ENCODE measurements at regions not wholly inside any gene's neighbourhood (a gene's known extent, or its start where the extent isn't known, plus 50 kb on each side); places are given as distances from the start of the nearest gene placed in this dataset.

DNA sequence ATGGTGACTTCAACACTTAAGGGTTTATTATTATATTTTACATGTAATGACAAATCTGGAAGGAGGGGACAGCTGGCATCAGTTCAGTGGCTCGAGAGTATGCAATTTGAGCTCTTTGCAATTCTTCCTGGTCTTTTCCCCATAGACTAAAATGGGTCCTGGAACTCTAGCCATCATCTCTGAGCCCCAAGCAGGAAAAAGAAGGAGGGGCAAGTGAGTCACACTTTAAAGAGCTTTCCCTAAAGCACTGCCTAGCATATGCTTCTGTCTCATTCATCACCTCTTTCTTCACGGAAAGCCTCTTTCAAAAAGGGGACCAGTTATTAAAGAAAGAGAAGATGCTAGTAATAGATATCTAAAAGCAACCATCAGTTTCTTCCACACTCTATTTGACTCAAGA, 466.3 kb downstream of the ZIC1 start:
- DNase-seq, result no peak

DNA sequence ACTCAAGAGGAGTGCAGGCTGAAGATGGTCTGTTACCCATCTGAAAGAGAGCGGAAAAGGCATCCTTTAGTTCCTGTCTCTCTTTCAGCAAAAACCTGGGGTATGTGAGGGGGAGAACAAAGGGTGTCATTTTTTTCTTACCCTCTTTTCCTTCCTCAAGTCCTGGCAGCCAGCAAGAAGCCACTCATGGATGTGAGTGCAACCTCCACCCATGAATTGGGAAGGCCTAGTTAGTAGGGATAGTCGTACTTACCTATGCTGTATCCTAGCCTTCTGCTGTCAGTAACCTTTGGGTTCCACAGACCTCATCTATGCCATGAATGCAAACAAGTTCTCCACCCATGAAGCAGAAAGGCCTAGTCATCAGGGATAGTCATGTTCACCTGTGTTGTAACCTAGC, 472.8 kb downstream of the ZIC1 start:
- DNase-seq, result no peak

DNA sequence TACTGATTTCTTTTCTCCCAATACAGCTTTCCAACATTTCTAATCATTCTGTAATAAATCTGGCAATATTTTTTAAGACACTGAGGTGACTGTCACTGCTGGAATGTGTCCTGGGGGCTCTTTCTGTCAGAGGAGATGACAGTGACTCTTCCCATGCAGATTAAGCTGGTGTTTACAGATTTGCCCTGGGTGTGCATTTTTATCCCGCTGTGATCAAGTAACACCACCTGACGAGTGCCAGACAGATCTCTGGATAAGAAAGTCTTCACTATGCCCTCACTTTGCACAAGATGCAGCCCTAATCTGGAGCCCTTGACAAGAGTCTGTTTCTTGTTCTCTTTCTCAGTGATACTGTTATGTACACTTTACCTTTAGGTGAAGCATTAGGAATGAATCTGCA, 477.7 kb downstream of the ZIC1 start:
- no peak for DNase-seq

DNA sequence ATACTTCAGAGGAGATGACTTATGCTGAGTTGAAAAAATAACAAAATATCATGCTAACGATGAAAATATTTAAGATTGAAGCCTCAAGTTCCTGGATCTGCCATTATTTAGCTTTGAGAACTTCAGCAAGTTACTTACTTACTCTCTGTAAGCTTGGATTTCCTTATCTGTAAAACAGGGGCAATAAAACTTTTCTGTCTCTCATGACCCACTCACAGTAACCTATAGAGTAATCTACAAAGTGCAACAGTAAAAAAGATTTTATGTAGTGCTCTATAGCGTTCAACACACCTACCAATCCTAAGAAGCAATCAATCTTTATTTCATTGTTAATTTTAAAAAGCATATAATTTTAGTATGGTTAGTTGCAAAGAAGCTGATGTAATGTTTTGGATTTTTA, 478.6 kb downstream of the ZIC1 start:
- no peak for DNase-seq

DNA sequence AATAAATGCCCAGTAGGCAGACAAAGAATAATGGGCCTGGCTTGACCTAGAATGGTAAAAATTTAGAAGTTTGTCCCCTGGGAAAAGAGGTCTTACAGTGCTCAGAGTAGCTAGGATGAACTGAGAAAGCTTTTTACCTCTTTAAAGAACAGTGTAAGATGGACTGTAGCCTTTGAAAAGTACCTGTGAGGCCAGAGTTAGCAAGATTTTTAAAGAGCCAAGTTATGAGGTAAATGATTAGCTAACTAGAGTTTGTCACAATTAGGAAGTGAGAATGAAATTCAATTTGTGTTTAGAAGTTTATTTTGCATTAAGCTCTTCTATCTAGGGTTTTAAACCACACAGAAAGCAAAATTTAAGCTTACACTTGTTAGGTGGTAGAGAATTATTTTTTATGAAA, 480.9 kb downstream of the ZIC1 start:
- no peak for DNase-seq

DNA sequence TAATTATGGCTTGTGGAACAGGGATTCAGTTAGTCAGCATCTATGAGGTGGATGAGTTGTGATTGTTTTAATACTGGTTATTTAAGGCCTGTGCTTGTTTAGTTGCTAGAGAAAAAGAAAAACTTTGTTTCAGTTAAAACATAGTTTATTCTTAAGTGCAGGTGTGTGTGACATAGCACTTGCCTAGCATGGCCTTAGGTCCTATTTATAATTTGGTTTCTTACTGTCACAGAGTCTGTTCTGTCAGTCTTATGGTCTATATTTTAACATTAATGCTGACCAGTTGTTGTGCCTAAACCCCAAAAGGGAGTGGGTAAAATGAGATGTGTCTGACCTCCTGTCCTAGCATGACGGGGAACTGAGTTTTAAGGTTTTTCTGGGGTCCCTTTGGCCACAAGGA, 486.3 kb downstream of the ZIC1 start:
- no peak for DNase-seq

DNA sequence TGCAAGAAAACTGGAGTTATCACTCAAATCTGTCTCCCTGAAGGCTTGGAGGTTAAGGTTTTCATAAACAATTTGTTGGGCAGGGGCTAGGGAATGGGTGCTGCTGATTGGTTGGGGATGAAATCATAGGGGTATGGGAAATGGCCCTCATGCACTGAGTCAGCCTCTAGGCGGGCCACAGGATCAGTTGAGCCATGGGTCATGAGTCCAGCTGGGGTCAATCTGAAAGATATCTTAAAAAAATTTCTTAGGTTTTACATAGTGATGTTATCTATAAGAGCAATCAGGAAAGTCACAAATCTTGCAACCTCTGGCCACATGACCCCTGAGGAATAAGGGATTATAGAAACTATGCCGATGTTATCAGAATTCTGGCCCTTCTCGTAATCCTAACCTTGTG, 491.7 kb downstream of the ZIC1 start:
- DNase-seq, result no peak

DNA sequence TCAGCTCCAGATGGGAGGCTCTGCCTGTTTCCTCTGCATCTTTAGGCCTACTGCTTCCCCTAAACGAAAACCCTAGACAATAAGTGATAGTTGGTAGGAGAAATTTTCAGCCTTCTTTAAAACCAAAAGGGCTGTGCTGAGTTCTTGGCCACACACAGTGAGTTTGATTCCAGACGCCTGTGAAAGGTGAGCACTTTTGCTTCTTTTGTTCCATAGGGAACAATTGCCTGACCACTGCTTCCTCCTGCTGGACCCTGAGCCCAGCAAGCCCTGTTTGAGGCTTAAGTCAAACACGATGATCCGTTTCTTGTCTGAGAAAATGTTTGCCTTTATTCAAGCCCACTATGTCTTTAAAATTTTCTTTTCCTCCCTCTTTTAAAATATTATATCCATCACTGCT, 493.9 kb downstream of the ZIC1 start:
- DNase-seq, result no peak

DNA sequence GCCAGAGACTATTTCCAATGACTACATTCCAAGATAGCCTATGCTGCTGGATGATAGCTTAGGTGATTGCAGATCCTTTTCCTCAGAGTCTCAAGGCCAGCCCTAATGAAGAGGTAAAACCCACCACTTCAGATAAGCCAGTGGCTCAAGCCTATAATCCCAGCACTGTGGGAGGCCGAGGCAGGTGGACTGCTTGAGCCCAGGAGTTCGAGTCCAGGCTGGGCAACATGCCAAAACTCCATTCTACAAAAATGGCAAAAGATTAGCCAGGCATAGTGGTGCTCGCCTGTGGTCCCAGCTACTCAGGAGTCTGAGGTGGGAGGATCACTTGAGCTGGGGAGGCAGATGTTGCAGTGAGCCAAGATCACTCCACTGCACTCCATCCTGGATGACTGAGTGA, 495.3 kb downstream of the ZIC1 start:
- DNase-seq, result no peak

DNA sequence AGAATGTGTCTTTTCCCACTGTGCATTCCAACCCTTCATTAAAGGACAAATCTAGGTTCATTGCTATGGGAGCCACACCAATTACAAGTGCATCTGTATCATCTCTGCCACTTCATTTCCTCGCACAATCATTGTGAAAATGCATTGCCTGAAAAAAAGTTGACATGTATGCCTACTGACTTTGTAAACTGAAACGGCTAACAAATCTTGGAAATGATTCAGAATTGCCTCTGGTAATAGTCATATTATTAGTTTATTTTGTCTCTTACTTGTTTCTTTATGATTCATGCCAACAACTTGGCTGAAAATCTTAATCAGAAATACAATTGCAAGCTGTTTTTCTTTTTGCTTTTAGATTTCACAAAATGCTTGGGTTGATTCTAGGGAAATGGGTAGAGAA, 497.1 kb downstream of the ZIC1 start:
- DNase-seq, result no peak

DNA sequence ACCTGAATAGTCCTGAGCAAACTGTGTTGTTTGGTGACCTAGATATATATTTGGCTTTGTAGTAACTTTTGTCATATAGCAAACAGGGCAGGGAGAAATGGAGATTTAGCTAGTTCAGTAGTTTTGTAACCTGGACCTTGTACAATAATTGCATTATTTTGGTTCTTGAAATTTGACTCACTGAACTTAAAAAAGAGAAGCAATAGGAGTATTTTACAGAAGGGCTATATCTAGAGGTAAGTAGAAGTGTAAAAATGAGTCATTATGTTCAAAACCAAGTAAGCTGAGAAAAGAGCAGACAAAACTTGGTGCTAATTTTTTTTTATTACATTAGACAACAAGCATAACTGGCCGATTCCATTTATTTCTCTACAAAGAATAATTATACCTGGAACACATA, 505.4 kb downstream of the ZIC1 start:
- DNase-seq, result no peak

DNA sequence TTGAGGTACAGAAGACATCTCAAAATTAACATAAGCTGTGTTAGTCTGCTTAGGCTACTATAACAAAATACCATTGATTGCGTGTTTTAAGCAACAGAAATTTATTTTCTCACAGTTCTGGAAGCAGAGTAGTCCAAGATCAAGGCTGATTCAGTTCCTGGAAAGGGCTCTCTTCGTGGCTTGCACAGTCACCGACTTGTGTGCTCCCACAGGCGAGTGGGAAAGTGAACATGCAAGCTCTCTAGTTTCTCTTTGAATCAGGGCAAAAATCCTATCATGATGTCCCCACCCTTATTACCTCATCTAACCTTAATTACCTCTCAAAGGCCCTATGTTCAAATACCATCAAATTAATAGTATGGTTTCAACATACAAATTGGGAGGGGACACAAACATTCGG, 505.9 kb downstream of the ZIC1 start:
- DNase-seq, result no peak

DNA sequence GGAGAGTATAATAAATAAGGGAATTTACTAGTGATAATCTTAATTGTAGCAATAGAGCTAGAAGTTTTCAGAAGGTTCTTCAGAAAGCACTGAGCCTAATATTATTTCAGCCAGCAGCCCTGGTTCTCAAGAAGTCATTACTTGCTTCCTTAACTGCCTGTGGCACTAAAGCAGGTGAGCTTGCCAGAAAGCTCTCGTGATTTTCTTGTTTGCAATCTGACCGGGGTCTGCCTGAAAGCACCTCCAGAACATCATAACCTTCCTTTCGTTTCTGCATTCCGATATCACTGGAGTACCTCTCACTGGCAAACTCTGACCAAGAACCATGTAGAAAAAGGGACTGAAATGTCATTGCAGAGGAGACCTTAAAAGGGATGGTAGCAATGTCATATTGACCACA, 510.3 kb downstream of the ZIC1 start:
- DNase-seq, result no peak

DNA sequence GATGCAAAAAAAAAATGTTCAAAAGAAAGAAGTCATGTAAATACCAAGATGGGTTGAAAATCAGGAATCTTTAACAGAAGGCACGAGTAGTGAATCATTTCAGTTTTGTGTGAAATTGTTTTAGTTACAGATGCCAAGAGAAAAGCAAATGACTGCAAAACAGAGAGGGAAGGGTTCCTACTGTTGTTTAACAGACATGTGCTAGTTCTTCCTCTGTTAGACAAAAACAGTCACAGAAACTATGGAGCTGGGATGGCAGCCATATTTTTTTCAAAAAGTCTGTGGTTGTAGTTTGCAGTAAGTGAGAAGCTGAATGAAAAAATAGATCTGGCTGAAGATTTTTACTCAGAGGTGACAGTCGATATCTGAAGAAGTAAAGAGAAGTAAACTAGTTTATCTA, 511.9 kb downstream of the ZIC1 start:
- DNase-seq, result no peak

DNA sequence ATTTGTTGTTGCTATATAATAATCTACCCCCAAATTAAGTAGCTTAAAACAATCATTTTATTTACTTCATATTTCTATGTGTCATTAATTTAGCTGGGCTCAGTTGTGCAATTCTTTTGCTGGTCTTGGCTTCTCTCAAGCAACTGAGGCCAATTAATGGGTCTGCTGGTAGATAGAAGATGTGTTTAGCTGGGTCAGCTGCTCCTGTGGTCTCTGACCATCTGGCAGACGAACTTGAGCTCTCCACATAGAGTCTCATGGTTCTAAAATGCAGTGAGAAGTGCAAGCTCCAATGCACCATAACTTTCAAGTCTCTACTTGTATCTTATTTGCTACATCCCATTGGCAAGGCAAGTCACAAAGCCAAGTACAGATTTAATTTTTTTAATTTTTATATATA, 515.6 kb downstream of the ZIC1 start:
- no peak for DNase-seq

DNA sequence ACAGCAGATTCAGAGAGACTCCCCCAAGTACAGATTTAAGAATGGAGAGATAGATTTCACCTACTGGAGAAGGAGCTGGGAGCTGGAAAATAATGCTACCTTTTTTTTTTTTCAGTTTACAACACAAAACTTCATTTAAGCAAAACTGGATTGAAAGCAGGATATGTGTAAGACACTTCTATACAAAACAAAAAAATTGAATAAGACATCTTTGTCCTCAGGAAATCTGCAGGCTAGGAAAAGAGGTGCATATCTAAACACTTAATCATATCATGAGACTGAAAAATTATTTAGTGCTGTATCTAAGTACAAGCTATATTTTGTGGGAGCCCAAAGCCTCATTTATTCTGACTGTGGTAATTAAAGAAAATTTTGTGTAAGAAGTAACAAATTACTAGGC, 516.1 kb downstream of the ZIC1 start:
- DNase-seq, result no peak

DNA sequence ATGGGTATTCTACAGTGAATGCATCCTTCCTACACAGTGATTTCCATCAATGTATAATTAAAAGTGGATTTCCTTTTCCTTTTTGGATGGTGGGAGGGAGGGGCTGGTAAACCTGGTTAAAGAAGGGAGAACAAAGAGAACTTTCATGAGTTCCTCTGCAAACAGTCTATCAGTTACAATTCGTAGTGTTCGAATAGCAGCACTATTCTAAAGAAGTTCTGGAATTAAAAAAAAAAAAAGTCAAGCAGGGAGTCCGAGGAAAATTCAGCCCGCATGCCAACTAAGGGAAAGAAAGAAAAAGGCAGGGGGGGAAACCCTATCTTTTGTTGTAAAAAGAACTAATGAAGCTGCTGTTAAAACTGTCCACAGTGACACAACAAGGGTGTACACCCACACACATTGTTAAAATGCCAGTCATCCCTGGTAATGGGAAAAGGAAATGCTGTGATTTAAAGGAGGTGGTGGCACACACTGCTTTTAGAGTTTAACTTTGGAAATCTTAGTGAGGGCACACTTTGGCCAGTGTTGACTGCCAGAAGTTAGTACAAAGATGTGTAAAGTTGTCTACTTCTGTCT, 521.2 kb downstream of the ZIC1 start:
- no peak for DNase-seq

DNA sequence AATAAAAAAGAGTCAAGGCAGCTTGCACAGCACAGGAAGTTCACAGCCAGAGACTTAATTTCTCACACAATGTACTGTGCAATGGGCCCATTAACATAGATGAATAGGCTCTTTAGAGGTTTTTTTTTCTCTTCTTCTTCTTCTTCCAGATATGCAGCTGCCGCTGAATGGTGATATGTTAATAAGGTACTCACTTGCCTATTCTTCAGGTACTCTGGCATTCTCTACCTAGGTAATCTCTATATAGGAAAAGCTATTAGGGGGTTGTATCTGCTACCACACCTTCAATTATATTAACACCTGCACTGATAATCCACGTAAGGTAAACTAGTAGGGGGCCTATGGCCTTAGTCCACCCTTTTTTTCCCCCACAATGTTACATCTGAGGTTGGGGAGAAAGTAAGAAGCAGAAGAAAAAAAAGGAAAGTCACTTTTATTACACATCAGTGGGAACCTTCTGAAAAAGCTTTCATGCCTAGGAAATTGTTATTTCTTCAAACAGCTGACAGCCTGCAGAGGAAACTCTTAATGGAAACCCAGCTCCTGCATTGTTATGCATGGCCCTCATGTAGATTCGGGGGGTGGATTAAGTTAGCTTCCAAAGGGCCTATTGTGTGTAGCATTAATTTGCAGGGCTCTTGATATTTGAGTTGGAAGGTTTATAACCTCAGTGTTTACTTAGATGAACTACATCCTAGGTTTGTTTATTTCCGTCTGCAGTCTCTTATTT, 525.5 kb downstream of the ZIC1 start:
- no peak for DNase-seq

DNA sequence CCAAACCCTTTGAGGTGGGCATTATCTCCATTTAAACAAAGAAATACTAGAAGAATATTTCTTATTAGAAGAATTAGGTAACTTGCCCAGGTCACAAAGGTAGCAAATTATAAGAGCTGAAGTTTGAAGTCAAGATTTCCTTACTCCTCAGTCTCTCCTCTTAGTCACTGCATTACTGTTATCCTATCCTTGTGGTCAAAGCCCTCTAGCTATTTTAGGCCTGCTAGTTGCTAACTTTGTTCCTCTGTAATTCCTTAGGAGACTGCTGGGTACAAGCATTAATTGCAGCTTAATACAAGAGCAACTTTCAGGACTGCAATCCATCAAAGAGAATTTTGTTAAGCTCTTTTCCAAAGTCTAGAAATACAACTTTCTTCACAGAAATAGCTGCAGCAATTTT, 528.2 kb downstream of the ZIC1 start:
- no peak for DNase-seq

DNA sequence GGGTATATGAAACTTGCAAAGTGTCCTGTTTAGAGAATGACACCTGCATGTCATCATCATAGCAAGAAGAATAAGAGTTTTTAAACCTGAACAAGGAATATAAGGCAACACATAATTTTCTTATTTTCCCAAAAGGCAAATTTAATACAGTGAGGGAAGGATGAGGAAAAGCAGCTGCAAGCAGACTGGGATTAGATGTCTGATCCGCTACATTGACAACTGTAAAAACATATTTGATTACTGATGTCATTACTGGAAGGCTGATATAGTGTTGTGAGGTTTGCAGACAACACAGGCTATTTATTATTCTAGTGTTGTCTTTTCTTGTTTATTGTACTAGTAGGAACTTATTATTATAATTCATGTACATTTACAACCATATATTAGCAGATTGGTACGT, 528.7 kb downstream of the ZIC1 start:
- DNase-seq, result no peak

DNA sequence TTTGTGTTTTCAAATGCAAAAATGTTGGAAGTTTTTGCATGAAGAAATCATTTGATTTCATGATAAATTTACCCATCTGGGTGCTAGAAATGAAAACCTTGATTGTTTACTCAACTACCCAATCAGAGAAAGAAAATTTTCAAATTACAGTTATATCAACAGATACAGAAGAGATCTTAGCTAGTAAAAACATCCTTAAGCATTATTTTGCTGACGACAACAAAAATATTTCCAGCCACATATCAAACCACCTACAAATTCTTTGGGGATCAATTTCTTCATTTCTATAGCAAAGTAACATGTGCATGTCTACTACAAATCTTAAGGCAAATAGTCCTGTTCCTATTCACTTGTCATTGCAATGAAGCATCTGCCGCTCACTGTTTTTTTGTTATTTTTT, 530.3 kb downstream of the ZIC1 start:
- no peak for DNase-seq

DNA sequence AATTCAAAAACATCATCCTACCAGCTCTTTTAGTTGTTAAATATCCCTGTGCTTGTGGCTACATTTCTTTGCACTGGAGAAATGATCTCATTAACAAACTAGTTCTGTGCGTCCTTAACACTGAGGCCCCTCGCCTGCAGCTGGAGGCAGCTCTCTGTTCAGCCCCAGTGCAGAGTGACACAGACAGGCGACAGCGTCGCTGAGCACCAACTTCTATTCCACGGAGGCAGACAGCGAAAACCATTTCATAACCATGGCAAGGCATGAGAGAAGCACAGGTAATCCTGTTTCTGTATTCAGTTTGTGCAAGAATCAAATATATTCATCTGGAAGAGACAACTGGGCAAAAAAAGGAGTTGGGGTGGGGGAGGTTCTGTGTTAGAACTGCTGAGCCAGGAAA, 530.7 kb downstream of the ZIC1 start:
- no peak for DNase-seq

DNA sequence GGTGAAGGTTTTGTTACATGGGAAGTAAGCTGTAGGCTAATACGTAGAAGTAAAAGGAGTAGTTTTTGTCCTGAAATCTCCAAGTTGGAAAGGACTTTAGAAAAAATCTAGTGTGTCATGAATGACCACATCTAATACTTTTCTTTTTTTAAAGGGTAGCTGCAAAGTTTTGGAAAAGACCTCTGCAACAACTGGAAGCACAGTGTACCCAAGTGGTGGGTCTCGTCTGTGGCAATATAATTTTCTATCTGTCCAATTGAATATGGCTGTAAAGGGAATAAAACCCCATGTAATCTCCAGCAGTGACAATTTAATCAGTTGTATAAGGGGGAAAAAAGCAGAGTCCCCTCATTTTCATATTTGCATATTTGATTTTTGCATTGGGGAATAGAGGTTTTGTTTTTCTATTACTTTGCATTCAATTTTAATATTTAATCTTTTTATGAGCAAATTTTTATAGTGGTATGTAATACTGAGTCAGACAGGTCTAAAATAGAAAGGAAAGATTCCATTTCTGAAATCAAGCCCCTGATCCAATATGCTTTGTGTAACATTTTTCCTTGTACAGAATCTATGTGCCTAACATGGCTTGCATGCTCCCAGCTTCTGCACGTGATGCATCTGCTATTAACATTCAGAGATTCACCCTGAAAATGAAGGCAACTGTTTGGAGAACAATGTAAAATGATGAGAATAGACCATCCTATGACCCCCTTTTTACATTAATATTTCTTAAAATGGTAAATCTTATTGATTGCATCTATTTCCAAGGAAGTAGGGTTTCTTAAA, 531.4 kb downstream of the ZIC1 start:
- no peak for DNase-seq

DNA sequence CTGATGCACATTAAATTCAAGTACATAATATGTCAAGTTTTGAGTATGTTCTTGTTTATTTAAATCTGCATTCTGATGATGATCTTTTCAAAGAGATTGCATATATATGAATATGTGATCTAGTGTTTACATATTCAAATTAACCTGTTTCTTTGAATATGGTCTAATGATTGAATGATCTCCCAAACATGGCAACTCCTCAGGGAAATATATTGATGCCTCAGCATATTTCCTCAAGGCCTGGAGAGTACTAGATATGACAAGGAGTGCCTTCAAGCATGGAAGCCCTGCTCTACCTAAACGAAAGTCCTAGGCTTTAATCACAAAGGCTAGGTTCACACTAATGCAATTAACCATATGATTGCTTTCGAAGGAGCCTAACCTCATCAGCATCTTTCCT, 532.8 kb downstream of the ZIC1 start:
- DNase-seq, result no peak

Measured in activated T-cell treated with anti-CD3 and anti-CD28 coated beads, Interleukin-2, amount 50 U/mL, for 48 hours (primary cell).